Activated gamma-delta T cell treated with Interleukin-2 at 50 U/mL for 16 hours (primary cell): ENCODE measurements at regions not wholly inside any gene's neighbourhood (a gene's known extent, or its start where the extent isn't known, plus 50 kb on each side); places are given as distances from the start of the nearest gene placed in this dataset.
"Not testable (repeated sequence)": the region's sequence is repeated elsewhere in the genome, so short reads cannot be mapped to it uniquely, and the experiment has no call there.

ENCODE experiments used
- DNase-seq: peaks from one replicate; pipeline ENCODE4 v3.0.0-alpha.2; 2020

- no peak for DNase-seq
Measured at GRCh38 chr4:81754169-81754568, 282.5 kb upstream of the RASGEF1B start.

DNA sequence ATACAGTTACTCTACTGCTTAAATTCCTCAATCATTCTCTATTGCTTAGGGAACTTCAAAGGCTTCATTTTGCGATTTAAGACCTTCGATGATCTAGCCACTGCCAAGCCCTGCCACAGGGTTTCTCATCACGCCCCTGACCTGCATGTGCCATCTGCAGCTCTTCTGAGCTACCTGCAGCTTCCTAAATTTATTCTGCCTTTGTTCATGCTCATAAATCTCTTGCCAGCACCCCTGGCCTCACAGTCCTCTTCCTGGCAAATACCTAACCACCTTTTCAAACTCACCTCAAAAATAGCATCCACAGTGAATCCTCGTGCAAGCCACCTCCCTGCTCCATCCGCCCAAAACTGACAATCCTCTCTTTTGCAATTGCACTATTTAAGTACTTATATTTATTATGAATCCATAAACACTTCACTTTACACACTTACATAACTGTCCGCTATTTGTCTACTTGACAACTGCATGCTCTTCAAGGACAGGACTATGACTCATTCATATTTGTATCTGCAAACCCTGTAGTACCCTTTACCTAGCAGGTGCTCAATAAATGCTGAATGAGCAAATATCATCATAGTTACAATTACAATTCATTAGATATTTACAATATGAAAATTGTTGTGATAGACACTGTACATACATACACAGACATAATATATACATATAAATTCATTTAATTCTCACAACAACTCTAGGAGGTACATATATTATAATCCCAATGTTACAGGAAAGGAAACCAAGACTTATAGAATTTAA lies 280.0 kb upstream of the RASGEF1B start:
- no peak for DNase-seq

GRCh38 chr4:81747242-81747930 lies 275.7 kb upstream of the RASGEF1B start:
- no peak for DNase-seq

DNA sequence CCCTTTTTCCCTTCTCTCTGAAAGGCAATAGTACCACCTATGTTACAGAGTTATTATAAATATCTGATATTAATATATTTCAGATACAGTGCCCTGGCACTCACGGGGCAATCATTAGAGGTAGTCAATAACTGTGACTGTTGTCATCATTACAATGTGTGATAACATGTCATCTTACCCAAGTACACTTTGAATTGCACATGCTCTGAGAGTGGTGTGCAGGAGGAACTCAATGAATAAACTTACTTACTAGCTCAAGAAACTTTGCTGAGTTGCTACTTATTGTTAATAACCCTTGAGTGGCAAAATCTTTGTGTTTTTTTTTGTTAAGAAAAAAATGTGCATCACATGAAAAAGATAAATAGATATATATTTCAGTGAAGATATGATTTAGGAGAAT lies 275.1 kb upstream of the RASGEF1B start:
- DNase-seq = no peak

DNA sequence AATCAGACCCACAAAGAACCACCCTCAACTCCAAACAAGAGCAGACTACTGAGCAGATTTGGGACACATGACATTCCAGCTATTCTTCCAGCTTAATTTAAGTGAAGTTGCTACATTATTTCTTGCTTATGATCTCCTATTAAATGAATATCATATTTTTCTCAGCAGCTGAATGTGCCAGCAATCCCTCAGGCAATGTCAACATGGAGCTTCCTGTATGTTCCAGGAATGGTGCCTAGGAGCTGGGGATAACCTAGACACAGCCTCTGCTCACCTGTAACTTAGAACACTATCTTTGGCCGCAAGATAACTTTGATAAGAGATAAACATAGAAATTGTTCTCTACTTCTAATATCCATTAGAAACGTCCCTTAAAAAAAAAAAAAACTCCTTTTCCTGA lies 274.4 kb upstream of the RASGEF1B start:
- DNase-seq = no peak

DNA sequence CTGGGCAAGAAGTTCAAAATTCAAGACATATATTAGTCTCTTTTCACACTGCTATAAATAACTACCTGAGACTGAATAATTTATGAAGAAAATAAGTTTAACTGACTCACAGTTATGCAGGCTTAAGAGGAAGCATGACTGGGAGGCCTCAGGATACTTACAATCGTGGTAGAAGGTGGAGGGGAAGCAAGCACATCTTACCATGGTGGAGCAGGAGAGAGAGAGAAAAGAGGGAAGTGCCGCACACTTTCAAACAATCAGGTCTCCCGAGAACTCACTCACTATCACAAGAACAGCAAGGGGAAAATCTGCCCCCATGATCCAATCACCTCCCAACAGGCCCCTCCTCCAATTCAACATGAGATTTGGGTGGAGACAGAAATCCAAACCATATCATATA lies 273.3 kb upstream of the RASGEF1B start:
- no peak for DNase-seq

- DNase-seq = no peak
Measured at GRCh38 chr4:81743731-81744435, 272.2 kb upstream of the RASGEF1B start.

DNA sequence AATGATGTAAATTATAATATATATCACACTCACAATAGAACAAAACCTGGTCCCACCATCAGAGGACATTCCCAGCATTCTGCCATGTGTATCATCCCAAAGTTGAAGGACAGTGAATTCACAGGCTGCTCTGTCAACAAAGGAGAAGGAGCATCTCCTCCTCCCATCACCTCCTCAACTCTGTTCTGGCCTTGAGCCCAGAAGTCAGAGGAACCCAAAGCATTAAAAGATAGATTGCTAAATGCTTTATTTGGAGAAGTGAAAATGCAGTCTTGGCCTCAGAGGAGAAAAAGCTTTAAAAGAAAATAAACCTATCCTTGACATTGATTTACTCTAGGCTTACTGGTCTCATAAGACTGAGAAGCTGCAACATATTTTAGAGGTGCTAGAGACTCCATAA lies 268.8 kb upstream of the RASGEF1B start:
- DNase-seq = no peak

- DNase-seq = no peak
Measured at GRCh38 chr4:81738891-81739290, 267.2 kb upstream of the RASGEF1B start.

- no peak for DNase-seq
Measured at GRCh38 chr4:81737865-81738559, 266.3 kb upstream of the RASGEF1B start.

DNA sequence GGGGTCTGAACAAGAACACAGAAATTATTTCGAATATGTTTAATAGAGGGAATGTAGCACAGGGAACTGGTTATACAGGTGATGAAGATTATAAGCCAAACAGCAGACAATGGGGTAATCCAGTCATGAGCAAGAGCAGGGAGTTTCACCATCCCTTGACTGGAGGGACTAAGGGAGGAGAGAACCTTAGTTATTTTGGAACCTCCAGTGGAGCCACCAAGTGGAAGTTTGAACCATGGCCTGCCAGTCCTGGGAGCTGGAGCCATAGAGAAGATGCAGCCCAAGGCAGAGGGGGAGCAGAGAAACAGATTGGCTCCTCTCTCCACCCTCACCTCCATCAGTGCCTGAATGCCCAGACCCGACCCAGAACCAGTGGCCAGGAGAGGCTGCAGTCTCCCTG lies 264.6 kb upstream of the RASGEF1B start:
- DNase-seq = no peak

DNA sequence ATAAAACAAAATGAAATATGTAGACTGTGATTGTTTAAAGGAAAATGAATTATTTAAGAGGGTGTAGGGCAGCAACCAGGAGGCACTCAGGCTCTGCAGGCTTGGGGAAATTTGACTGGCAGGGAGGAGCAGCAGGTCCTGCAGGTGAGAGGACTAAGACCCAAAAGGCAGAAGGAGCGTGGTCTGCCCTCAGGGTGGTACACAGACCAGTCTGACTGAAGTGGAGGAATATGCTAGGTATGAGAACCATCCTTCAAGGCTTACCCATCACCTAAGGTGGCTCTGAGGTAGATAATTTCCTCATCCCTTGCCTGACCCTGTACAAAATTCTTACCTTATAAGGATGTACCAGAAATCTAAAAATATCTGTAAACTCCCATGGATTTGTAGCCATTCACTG lies 261.3 kb upstream of the RASGEF1B start:
- no peak for DNase-seq

- DNase-seq = peak; percentile 24
Measured at GRCh38 chr4:81724925-81725329, 253.2 kb upstream of the RASGEF1B start.

DNA sequence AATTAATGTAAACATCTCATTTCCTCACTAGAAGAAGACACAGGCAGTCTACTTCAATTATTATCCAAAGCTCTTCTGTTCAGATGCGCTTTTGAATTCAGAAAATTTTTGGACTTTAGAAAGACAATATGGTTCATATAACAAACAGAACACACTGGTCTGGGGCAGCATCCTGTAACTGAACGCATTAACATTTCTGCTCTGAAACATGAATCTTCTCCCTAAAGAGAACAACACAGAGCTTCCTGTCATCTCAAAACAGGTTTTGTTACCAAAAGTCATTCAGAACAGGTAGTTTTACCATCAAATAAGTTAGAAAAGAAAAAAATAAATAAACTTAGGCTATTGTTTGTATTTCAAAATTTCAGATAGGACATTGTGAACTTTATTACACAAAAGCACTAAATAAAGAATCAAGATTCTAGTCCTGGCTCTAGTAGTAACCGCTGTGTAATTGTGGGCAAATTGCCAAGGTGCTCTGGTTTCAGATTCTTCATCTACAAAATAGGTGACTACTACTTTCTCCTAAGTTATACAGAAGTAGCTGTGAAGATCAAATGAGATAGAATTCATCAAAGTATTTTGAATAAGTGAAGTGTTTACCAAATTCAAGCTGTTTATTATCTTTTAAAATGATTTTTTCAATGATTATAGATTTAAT lies 252.3 kb upstream of the RASGEF1B start:
- peak; percentile 14 for DNase-seq

- DNase-seq = no peak
Measured at GRCh38 chr4:81723019-81723884, 251.5 kb upstream of the RASGEF1B start.

DNA sequence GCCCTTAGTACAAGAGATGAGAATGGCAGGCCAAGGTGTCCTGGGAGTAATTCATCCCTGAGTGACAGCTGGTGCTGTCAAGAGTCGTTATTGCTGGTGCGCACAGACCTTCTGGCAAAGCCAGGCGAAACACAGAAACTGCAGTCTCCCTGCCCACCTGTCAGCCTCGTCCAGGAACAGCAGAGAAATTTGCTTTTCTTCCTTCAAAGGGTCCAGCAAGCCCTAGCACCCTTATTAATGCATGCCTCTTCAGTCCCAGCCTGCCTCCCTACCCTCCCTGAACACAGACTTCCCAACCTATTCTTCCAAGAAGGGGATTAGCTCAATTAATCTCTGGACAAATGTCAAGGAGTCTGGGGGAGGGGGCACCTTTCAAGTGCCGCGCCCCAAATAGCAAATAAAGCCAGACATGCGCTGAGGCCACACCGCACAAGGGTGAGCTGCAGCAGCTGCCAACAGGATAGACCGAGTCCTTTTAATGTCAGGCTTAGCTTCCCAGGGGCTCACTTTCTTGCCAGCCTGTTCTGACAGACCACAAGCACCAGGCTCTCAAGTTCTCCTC lies 250.7 kb upstream of the RASGEF1B start:
- no peak for DNase-seq

- DNase-seq = no peak
Measured at GRCh38 chr4:81715757-81716156, 244.1 kb upstream of the RASGEF1B start.

GRCh38 chr4:81715357-81715756 lies 243.7 kb upstream of the RASGEF1B start:
- not testable (repeated sequence) for DNase-seq

- DNase-seq = no peak
Measured at GRCh38 chr4:81714291-81714690, 242.6 kb upstream of the RASGEF1B start.

GRCh38 chr4:81712714-81713113 lies 241.0 kb upstream of the RASGEF1B start:
- no peak for DNase-seq

DNA sequence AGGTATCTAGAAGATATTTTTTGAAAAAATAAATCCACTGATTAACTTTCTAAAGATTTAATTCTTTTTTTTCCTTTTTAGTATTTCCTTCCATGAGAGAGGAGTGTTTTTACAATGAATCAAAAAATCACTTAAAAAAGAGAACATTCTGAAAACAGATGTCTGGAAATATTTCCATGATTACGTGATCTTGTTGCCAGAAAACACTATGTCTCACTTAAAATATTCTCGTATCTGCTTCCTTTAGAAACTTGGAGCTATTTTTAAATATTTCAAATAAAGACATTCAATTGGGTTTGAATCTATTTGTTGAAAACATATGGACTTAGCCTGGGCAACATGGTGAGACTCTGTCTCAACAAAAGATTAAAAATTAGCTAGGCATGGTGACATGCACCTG lies 232.8 kb upstream of the RASGEF1B start:
- DNase-seq = no peak
